ENCODE measurements at regions not wholly inside any gene's neighbourhood (a gene's known extent, or its start where the extent isn't known, plus 50 kb on each side); places are given as distances from the start of the nearest gene placed in this dataset.

GRCh38 chr11:95586155-95586554 is 203.4 kb downstream of the FAM76B start:
- Histone ChIP-seq H3K14ac (replicated peaks; ENCODE audit: low read depth, low read length) (peak overlapping the region; percentile 72), H3K4me1 (ENCODE audit: control insufficient read depth, insufficient read depth, low read length) (peaks cover 8% of the 10 kb centered on the region), H2AK9ac (replicated peaks; ENCODE audit: low read depth, low read length, poor library complexity) (no peak overlapping the region), H3K9me1 (ENCODE audit: insufficient read depth, low read length) (no peaks in the 10 kb centered on the region; the same call in 1 of the 2 replicates), H3K27me3 (ENCODE audit: control insufficient read depth, insufficient read depth, low read length) (no peaks in the 10 kb centered on the region), H3K4me2 (ENCODE audit: low read depth, low read length) (no peak overlapping the region), H2BK20ac (ENCODE audit: low read depth, low read length) (peak overlapping the region; percentile 94), H2BK15ac (ENCODE audit: low read depth, low read length) (peak overlapping the region; percentile 76; the same call in 1 of the 3 replicates), H2AFZ (replicated peaks; ENCODE audit: low read length, poor library complexity) (no peak overlapping the region), H3K18ac (ENCODE audit: low read depth, low read length) (peak overlapping the region; percentile 89), H4K5ac (ENCODE audit: low read depth, low read length) (peak overlapping the region; percentile 94), H3K23ac (ENCODE audit: low read depth, low read length) (no peak overlapping the region; the same call in 1 of the 2 replicates), H4K20me1 (ENCODE audit: insufficient read depth, low read length) (no peaks in the 10 kb centered on the region; the same call in 1 of the 2 replicates), H3K9ac (ENCODE audit: low read depth, low read length) (no peak overlapping the region), H3K9me3 (ENCODE audit: control insufficient read depth, insufficient read depth, low read length) (no peaks in the 10 kb centered on the region), H3K36me3 (ENCODE audit: control insufficient read depth, insufficient read depth, low read length) (no peaks in the 10 kb centered on the region), H4K8ac (ENCODE audit: low read depth in 2 of 2, low read length in 2 of 2) (peak overlapping the region; percentile 72 to 81; a peak in 3 of 4 replicates), H3K56ac (ENCODE audit: extremely low read depth, insufficient read depth, low read length) (peak overlapping the region; percentile 54; the same call in 1 of the 2 replicates), H3K27ac (ENCODE audit: insufficient read depth, low read length) (peak overlapping the region; percentile 83), H4K91ac (ENCODE audit: insufficient read depth, low read depth, low read length) (peak overlapping the region; percentile 93), H3K4me3 (ENCODE audit: insufficient read depth, low read depth, low read length) (no peak overlapping the region), H2BK5ac (ENCODE audit: low read depth, low read length, poor library complexity, severe bottlenecking) (peak overlapping the region; percentile 94), H2BK120ac (ENCODE audit: low read depth, low read length) (peak overlapping the region; percentile 95), H2AK5ac (ENCODE audit: low read depth, low read length) (0 out of 2 replicates have a peak overlapping the region, but pooled peaks have one; percentile 83), H3K79me1 (ENCODE audit: low read depth in 1 of 2, low read length in 2 of 2) (no peaks in the 10 kb centered on the region), H3K4ac (ENCODE audit: low read depth, low read length) (peak overlapping the region; percentile 92)
- intact Hi-C loops (cut with micrococcal nuclease) (no loop called here), in situ Hi-C loops (cut with MboI; ENCODE audit: low sequenced_read_pairs) (no loop called here), dilution Hi-C loops (cut with HindIII; ENCODE audit: low sequenced_read_pairs, unreplicated experiment) (no loop called here)
- ChIA-PET CTCF (no interaction called here), POLR2A (ENCODE audit: unreplicated experiment) (no interaction called here)
- WGBS, 2 experiments (ENCODE audit: extremely low coverage in 2 of 2, insufficient read length in 1 of 2): no CpG with 5 or more reads among the region's 1 CpG
- BruUV-seq (replicated peaks): no TSS peak
- DNase-seq (no peak), ATAC-seq (ENCODE audit: low read depth) (no peak)
- TF ChIP-seq USF2 (IDR thresholded peaks at IDR 0.05; ENCODE audit: low read depth, low read length) (no peak), RAD21 (IDR thresholded peaks at IDR 0.05; ENCODE audit: low read length) (no peak), CHD1 (IDR thresholded peaks at IDR 0.05; ENCODE audit: low read depth, low read length) (no peak), CEBPB (IDR thresholded peaks at IDR 0.05; ENCODE audit: low read depth, low read length) (no peak), MAZ (IDR thresholded peaks at IDR 0.05; ENCODE audit: borderline replicate concordance, low read depth, low read length) (no peak), POLR2A (IDR thresholded peaks at IDR 0.05; ENCODE audit: low read depth, low read length) (no peak), RFX5 (IDR thresholded peaks at IDR 0.05; ENCODE audit: low read depth, low read length) (no peak), FOS (IDR thresholded peaks at IDR 0.05; ENCODE audit: low read depth, low read length) (no peak), RCOR1 (IDR thresholded peaks at IDR 0.05; ENCODE audit: insufficient replicate concordance, low read length) (no peak), SMC3 (IDR thresholded peaks at IDR 0.05; ENCODE audit: low read depth, low read length) (no peak), NFE2L2 (IDR thresholded peaks at IDR 0.05; ENCODE audit: low read depth, low read length) (no peak), MAFK (IDR thresholded peaks at IDR 0.05; ENCODE audit: low read depth, low read length) (no peak), BHLHE40 (IDR thresholded peaks at IDR 0.05; ENCODE audit: low read depth, low read length) (no peak), ELK1 (IDR thresholded peaks at IDR 0.05; ENCODE audit: borderline replicate concordance, low read depth, low read length) (no peak)

All from IMR-90 (cell line).